Gastrocnemius medialis (tissue), 4 donors: ENCODE measurements at regions not wholly inside any gene's neighbourhood (a gene's known extent, or its start where the extent isn't known, plus 50 kb on each side); places are given as distances from the start of the nearest gene placed in this dataset.
"Not testable (repeated sequence)": the region's sequence is repeated elsewhere in the genome, so short reads cannot be mapped to it uniquely, and the experiment has no call there.

ENCODE experiments used
- POLR2A ChIP-seq, 2 donors: fragments of 450-650 bp; IDR thresholded peaks; one replicate each; pipeline ENCODE4 v1.6.1; 2017; ENCODE audit warnings: antibody characterized with exemption in 2 of 2, mild to moderate bottlenecking in 2 of 2, moderate library complexity in 2 of 2
- TF ChIP-seq, protein P1 (sequence below), 5 experiments: fragments of 450-650 bp in 3 of 5; fragments of 200-600 bp in 2 of 5; sonication (generic) in 2 of 5; IDR thresholded peaks in 4 of 5; conservative IDR thresholded peaks in 1 of 5; 1 replicate in 4 of 5; 2 replicates in 1 of 5; pipeline ENCODE4 v1.5.1; 2016 to 2019; ENCODE audit warnings: antibody characterized with exemption in 5 of 5, mild to moderate bottlenecking in 3 of 5, moderate library complexity in 3 of 5

DNA sequence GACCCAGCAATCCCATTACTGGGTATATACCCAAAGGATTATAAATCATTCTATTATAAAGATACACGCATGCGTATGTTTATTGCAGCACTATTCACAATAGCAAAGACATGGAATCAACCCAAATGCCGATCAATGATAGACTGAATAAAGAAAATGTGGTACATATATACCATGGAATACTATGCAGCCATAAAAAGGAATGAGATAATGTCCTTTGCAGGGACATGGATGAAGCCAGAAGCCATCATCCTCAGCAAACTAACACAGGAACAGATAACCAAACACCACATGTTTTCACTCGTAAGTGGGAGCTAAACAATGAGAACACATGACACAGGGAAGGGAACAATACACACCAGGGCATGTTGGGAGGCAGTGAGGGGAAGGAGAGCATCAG is 245.7 kb downstream of the DEPDC1B start:
- TF ChIP-seq POLR2A (IDR thresholded peaks at IDR 0.05) = not testable (repeated sequence)
- TF ChIP-seq, protein P1, sequence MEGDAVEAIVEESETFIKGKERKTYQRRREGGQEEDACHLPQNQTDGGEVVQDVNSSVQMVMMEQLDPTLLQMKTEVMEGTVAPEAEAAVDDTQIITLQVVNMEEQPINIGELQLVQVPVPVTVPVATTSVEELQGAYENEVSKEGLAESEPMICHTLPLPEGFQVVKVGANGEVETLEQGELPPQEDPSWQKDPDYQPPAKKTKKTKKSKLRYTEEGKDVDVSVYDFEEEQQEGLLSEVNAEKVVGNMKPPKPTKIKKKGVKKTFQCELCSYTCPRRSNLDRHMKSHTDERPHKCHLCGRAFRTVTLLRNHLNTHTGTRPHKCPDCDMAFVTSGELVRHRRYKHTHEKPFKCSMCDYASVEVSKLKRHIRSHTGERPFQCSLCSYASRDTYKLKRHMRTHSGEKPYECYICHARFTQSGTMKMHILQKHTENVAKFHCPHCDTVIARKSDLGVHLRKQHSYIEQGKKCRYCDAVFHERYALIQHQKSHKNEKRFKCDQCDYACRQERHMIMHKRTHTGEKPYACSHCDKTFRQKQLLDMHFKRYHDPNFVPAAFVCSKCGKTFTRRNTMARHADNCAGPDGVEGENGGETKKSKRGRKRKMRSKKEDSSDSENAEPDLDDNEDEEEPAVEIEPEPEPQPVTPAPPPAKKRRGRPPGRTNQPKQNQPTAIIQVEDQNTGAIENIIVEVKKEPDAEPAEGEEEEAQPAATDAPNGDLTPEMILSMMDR (IDR thresholded peaks at IDR 0.05 in 4 of 5, conservative IDR thresholded peaks at IDR 0.05 in 1 of 5) = not testable (repeated sequence)
